Suprapubic skin (tissue), 4 donors: ENCODE measurements at regions not wholly inside any gene's neighbourhood (a gene's known extent, or its start where the extent isn't known, plus 50 kb on each side); places are given as distances from the start of the nearest gene placed in this dataset.
"Not testable (repeated sequence)": the region's sequence is repeated elsewhere in the genome, so short reads cannot be mapped to it uniquely, and the experiment has no call there.

Source experiments
- POLR2A ChIP-seq, 2 donors: fragments of 450-650 bp; IDR thresholded peaks; one replicate each; pipeline ENCODE4 v1.6.1; 2017; ENCODE audit warnings: antibody characterized with exemption in 2 of 2, mild to moderate bottlenecking in 2 of 2, moderate library complexity in 2 of 2
- POLR2AphosphoS5 ChIP-seq, 3 donors: sonication (generic); formaldehyde crosslinking; IDR thresholded peaks; one replicate each; pipeline ENCODE4 v1.6.1; 2017; ENCODE audit warnings: antibody characterized with exemption in 3 of 3
- TF ChIP-seq, protein P1 (sequence below), 2 donors: fragments of 200-600 bp in 1 of 2; fragments of 450-650 bp in 1 of 2; sonication (generic) in 1 of 2; IDR thresholded peaks; one replicate each; pipeline ENCODE4 v1.5.1; 2016 to 2019; ENCODE audit warnings: antibody characterized with exemption in 2 of 2, mild to moderate bottlenecking in 1 of 2, moderate library complexity in 1 of 2

DNA sequence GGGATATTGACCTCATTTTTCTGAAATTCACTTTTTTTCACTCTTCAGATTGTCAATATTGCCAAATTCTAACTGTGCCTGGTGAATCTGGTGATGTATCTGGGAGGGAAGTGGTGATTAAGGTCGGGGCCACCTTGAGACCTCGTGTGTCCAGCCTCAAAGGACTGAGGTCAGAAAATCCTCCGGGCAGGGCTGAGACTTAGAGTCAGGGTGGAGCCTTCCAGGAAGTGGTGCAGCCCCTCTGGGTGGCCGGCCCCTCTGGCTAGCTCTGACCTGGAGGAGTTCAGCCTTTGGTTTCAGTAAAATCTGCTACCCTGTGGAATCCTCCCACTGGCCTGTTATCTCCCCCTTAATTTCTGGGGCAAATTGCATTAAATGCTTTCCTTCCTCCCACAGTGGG, 175.7 kb downstream of the TRIM43 start:
- TF ChIP-seq, protein P1, sequence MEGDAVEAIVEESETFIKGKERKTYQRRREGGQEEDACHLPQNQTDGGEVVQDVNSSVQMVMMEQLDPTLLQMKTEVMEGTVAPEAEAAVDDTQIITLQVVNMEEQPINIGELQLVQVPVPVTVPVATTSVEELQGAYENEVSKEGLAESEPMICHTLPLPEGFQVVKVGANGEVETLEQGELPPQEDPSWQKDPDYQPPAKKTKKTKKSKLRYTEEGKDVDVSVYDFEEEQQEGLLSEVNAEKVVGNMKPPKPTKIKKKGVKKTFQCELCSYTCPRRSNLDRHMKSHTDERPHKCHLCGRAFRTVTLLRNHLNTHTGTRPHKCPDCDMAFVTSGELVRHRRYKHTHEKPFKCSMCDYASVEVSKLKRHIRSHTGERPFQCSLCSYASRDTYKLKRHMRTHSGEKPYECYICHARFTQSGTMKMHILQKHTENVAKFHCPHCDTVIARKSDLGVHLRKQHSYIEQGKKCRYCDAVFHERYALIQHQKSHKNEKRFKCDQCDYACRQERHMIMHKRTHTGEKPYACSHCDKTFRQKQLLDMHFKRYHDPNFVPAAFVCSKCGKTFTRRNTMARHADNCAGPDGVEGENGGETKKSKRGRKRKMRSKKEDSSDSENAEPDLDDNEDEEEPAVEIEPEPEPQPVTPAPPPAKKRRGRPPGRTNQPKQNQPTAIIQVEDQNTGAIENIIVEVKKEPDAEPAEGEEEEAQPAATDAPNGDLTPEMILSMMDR (IDR thresholded peaks at IDR 0.05) = not testable (repeated sequence)
- TF ChIP-seq POLR2A, POLR2AphosphoS5 (IDR thresholded peaks at IDR 0.05): not testable (repeated sequence)
